HG03064 (cell line): ENCODE measurements at regions not wholly inside any gene's neighbourhood (a gene's known extent, or its start where the extent isn't known, plus 50 kb on each side); places are given as distances from the start of the nearest gene placed in this dataset.
"Not testable (repeated sequence)": the region's sequence is repeated elsewhere in the genome, so short reads cannot be mapped to it uniquely, and the experiment has no call there.

ENCODE experiments used
- ATAC-seq: cut with Tn5 transposase; IDR thresholded peaks from one replicate; pipeline ENCODE4 v1.9.1; 2021; ENCODE audit warnings: low read depth; ENCODE audit not compliant: unreplicated experiment

DNA sequence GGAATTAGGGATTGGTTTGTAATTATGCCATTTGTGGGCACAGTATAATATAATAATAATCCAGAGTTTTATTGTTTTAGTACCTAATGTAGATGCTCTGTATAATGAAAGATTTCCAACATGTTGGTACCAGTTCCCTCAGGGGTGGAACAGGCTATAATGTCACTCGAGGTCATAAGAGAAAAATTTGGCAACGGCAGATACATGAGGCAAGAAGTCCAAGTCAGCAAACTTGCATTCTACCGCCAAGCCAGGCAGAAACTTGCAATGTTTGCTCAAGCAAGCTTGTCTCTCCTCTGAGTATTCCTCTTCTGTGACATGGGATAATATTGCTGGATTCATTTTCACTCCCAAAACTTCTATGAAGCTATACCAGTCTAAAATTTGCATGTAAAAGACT lies 520.0 kb upstream of the SALL3 start:
- no peak for ATAC-seq

DNA sequence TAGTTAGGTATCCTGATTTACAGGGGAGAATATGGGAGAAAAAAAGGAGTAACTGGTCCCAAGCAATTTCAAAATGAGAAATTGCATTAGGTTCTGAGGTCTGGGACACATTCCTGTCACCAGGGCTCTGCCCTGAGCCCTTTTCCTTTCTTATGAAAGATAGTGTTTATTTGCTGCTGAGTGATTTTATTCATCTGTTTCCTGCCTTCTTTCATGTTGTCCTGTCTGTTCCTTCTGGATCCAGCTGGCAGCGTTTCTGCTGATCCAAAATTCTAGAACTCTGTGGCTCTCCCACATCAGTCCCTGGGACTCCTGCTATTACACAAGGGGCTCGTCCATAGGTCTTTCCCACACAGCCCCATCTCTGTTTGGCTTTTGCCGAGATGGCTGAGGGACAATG lies 519.1 kb upstream of the SALL3 start:
- no peak for ATAC-seq

DNA sequence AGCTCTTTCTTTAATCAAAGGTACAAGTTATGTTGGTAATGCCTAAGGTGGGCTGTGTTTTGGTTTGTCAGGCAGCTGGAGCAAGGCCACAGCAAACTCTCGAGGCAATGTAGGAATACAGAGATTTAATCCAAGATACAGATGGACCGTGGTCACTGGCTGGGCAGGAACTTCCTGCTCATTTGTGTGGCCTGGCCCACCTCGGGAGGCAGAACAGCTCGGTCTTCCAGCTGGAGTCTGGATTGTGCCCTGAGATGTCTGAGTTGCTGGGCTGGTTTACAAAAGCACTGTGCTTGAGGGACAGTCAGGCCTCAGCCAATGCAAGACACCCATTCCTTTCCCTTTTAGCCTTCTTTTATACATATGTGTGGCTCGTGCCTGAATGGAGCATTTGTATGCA lies 506.1 kb upstream of the SALL3 start:
- ATAC-seq = no peak

DNA sequence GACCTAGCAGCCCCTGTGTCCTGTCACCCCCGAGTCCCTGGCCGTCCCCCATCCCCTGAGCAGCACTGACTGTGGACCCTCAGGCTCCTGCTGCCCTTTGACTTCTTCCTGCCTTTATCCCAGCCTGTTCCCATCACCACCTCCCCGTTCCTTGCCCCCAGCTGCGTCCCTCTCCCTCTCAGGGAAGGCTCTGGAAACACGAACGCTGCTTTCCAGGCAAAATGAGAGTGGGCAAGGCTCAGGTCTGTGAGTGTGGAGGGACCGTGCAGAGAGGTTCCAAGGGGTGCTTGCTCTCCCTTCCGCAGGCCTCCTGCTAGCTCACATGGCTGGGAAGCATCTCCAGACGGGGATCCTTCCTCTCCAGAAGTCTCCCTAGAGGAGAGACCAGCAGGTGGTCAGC lies 501.8 kb upstream of the SALL3 start:
- ATAC-seq = no peak

DNA sequence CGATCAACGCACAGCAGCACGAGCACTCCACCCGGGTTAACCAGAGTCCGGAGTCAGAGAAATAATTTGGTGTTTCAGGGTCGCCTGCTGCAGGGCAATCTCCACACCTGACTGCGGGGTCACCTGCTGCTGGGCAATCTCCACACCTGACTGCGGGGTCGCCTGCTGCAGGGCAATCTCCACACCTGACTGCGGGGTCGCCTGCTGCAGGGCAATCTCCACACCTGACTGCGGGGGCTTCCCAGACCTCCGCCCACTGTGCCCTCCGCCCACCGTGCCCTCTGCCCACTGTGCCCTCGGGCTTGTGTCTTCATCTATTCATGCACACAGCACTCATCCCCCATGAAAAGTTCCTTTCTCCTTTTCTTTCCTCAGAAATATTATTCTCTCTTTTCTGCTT lies 500.2 kb upstream of the SALL3 start:
- no peak for ATAC-seq

DNA sequence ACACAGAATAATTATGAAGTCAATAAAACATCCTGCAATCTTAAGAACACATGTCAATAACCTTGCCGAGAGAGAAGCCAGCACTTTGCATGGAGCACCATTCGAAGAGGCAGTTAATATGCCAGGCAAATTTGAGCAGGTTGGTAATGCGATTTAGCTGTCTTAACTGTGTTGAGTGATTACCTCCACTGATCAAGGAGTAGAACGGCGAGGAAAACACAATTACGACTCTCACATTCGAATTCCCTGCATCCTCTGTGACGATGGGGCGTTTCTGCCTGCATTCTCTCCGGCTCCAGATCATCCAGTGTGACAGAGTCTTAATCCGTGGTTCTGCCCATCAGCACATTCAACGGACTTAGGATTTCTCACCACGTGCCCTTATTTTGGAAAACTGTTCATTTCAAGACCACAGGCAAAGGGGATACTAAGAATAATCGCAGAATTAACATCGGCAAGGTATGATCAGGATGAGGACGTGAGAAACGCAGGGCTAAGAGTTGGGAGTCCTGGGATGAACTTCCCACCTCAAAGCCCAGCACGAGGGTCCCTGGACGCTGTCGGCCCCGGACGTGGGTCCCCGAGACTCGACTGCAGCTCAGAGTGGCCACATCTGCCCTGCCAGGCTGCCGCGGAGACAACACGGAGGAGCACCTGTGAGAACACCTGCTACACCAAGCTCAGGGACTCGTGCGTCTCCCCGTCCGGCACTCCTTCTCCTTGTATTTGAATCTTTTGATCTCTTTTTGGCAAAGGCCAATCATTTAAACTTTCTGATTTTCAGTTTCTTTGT lies 499.2 kb upstream of the SALL3 start:
- ATAC-seq = no peak

DNA sequence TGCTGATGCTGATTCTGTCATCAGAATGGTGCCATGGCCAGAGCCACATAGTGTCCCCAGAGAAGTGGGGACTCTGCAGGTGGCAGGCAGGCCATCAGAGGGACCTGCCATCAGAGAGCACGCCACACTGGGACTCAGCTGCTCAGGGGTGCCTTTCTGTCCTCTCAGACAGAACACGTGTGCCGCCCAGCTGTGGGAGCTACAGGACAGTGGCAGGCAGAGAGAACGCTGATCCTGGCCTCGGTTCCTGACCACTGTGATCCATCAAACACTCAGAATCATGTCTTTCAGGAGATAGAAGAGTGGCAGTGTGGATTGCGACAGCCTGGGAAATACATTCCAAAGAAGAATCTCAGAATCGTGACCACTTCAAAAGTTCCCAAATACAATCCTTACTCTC lies 497.2 kb upstream of the SALL3 start:
- no peak for ATAC-seq

DNA sequence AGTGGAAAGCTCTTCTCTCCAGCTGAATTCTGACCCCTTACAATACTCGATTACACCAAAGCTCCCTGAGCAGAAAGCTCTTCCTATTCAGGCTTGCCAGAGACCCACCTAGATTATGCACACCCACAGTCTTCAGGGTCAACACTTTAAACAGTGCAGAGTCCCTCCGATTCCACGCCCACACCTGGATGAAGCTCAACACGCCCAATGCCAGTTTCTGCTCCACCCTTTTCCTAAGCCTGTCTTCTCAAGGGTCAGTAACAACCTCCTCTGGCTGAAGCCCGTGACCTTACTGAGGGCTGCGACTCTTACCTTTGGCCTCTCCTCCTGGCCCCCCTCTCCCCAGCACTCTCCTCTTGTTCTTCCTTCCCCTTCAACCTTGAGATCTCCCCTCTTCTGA lies 492.0 kb upstream of the SALL3 start:
- ATAC-seq = no peak

DNA sequence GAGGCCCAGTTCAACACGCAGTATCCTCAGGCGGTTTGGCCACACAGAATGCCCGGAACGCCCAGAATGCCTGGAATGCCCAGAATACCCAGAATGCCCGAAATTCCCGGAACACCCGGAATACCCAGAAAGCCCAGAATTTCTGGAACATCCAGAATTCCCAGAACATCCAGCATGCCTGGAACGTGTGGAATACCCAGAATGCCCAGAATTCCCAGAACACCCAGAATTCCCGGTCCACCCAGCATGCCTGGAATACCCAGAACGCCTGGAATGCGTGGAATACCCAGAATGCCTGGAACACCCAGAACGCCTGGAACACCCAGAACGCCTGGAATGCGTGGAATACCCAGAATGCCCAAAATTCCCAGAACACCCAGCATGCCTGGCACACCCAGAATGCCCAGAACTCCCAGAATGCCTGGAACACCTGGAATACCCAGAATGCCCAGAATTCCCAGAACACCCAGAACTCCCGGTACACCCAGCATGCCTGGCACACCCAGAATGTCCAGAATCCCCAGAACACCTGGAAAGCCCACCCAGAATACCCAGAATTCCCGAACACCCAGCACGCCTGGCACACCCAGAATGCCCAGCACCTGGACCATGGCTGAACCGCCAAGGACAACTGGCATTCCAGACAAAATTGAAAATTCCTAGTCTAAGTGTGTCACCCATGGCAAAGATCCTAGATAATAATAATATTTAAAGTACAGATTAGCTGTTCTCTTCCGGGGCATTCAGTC lies 487.4 kb upstream of the SALL3 start:
- ATAC-seq = no peak

DNA sequence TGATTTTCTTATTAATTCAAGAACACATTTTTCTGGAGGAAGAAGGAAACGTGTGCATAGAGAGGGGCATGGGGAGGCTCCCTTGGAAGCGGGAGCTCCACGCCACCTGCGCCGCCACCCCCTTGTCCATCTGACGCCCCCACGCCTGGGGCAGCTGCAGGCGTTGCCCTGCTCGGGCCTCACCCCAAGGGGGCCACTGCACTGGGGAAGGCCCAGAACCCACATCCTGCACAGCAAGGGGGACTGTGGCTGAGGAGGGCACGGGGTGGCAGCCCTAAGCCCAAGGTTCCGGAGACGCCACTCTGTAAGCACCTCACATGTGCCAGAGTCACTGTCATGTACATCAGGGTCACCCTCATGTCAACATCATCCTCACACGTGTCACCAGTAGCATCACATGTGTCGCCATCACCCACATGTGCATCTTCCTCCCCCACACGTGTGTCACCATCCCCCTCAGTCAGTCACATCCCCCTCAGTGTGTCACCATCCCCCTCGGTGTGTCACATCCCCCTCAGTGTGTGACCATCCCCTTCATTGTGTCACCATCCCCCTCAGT lies 486.7 kb upstream of the SALL3 start:
- no peak for ATAC-seq

DNA sequence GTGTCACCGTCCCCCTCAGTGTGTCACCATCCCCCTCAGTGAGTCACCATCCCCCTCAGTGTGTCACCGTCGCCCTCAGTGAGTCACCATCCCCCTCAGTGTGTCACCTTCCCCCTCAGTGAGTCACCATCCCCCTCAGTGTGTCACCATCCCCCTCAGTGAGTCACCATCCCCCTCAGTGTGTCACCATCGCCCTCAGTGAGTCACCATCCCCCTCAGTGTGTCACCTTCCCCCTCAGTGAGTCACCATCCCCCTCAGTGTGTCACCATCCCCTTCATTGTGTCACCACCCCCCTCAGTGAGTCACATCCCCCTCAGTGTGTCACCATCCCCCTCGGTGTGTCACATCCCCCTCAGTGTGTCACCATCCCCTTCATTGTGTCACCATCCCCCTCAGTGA lies 486.1 kb upstream of the SALL3 start:
- not testable (repeated sequence) for ATAC-seq

DNA sequence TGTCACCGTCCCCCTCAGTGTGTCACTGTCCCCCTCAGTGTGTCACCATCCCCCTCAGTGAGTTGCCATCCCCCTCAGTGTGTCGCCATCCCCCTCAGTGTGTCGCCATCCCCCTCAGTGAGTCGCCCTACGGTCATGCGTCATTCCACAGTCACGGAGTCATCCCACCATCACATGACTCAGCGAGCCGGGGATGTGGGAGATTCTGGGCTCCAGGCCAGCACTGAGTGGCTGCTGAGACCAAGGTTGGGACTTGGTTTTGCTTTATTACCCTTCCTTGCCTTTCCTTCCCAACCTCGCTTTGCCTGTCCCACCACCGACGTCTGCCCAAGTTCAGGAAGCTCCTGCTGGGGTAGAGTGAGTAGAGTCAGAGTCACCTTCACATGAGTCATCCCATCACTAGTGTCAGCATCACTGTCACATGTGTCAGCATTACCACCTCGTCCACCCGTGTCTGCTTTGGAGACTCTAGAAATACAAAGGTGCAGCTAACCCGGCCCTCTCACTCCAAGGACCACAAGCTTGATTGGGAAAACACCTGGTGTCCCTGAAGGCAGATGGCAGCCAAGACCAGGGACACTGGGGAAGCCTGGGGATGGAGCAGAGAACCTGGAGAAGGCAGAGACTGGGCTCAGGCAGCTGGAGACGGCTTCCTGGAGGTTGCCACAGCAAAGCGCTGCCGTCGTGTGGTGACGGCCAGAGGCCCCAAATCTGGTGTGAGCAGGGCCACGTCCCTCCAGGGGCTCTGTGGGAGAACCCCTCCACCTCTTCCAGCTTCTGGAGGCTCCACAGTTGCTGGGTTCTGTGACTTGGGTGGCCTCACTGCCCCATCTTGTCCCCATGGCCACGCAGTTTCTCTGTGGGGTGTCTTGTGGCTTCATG lies 485.2 kb upstream of the SALL3 start:
- ATAC-seq = no peak

DNA sequence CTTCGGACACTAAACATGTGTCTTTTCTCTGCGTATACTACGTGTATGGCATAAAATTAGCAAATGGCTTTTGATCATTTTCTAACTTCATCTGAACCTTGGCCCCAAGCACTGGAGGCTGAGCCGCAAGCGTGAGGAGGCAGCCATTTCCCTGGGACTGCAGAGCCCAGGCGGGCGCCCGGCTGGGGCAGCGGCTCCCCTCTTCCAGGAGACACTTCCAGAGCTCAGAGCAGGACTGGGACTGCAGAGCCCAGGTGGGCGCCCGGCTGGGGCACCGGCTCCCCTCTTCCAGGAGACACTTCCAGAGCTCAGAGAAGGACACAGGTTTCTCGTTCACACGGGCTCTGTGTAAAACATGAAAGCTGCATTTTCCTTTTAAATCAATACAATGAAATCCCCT lies 484.1 kb upstream of the SALL3 start:
- no peak for ATAC-seq

DNA sequence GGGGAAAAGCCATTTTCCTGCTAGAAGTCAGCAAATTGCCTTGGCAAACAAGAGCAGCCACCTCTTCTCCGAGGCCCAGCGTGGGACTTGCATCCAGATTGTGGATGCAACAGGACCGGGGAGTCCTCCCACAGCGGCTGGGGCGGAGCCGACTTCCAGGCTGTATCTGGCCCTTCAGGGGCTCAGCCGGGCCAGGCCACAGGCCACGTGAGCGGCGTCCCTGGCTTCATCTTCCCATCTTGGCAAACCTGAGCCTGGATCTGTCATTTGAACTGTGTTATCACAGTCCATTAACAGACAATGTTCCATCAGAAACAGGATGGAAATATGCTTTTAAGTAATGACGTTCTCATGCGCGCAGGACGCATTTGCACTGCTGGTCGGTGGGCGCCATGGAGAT lies 483.5 kb upstream of the SALL3 start:
- ATAC-seq = no peak

DNA sequence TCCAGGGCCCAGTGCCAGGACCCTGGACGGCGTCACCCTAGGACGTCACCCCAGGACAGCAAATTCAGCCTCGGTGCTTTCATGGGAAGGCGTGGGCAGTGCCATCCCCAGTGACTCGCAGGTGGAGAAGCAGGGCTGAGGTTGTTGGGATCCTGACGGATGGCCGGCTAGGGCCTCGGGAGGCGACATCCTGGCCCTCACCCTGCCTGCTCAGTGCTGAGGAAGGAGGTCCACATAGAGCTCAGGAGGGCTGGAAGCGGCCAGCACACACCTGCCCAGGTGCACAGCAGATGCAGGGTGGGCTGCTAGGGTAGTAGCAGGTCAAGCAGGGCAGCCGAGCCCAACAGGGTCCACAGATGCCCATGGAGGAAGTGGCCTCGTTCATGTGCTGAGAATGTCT lies 482.0 kb upstream of the SALL3 start:
- no peak for ATAC-seq

DNA sequence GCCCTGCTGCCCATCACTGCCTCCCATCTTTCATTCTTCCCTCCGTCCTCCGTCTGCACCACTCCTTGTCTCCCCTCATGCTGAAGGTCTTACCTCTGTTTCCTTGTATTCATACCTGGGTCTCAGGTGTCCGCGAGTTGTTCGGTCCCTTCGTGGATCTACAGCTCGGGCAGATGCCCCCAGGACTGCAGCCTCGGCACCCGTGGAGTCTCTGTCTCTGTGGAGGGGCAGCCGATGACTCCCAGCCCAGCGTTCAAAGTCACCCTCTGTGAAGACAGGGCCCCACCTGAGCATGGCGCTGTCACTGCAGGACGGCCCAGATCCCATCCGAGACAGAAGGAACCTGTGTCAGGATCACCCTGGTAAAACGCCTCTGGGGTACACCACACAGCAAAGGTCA lies 480.0 kb upstream of the SALL3 start:
- ATAC-seq = no peak

DNA sequence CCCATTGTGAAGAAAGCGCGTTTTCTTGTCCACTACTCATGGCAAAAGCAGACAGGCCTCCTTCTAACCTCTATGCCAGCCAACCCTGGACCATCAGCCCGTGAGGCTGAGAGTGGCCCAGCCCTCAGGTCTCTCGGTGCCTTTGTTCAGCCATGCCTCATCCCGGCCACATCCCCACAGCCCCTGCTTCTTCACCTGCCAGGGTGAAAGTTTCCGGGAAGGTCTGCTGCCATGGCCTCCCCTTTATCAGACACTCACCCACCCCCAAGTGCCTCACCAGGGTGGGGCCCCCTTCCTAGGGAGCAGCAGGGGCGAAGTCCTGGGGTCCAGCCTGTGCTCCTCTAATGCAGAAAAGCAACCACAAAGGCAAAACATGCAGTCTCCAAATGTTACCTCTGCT lies 478.4 kb upstream of the SALL3 start:
- ATAC-seq = no peak

DNA sequence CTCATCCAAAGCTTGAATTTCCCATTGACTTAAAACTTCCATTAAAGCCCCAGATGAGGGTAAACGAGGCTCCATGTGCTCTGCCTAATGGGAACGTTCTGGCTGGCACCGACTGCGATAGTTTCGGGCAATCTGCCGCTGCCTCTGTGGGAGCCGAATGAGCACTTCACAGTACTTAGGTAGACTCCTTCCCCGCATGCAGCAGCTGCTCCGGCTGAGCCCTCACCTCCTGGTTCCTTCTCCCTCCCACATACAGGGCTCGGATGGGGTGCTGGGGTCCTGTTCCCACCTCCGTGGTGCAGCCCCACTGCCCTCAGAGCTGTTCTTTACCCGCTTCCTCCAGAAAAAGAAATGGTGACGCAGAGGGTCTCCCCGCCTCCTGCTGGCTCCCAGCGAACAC lies 476.5 kb upstream of the SALL3 start:
- no peak for ATAC-seq

DNA sequence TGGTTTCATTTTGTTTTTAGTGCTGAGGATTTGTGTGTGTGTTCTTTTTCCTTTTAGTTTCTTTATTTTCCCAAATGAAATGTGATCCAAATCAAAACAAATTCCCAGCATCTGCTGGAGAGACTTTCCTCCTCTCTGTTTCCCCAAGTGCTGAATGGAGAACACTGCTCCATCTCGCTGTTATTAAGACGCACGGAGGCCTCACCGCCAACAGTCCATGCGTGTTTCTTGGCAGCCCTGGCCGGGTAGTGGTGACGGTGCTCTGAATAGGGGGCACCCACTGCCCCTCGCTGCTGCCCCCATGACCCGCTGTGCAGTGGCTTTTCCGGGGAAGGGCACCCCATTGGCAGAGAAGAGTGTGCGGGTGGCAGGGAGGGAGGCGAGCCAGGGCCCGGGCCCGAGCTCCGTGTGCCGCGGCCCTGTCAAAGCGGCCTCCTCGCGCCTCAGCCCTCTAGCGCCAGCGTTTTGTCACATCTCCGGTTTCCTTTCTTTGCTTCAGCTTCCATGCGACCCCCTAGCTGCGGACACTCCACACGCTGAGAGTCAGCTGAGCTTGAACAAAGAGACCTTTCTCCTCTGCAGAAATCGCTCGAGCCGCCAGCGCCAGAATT lies 473.7 kb upstream of the SALL3 start:
- no peak for ATAC-seq

DNA sequence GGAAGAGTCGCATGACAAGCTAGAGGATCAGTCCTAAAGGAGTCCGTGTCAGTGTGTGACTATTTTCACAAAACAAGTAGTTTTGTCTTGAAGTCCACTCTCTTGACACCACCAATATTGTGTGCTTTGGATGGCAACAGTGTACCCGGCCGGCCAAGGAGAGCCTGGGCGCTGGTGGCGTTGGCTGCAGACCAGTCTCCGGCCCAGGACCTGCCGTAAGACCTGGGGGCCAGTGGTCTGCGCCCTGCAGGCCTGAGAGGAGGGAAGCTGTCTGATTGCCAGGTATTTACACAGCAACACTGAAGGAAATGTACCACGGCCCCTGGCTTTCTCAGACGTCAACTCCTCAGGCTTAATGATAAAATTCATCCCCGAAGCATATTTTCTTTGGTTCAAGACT lies 472.4 kb upstream of the SALL3 start:
- no peak for ATAC-seq
